ENCODE measurements at regions not wholly inside any gene's neighbourhood (a gene's known extent, or its start where the extent isn't known, plus 50 kb on each side); places are given as distances from the start of the nearest gene placed in this dataset.

DNA sequence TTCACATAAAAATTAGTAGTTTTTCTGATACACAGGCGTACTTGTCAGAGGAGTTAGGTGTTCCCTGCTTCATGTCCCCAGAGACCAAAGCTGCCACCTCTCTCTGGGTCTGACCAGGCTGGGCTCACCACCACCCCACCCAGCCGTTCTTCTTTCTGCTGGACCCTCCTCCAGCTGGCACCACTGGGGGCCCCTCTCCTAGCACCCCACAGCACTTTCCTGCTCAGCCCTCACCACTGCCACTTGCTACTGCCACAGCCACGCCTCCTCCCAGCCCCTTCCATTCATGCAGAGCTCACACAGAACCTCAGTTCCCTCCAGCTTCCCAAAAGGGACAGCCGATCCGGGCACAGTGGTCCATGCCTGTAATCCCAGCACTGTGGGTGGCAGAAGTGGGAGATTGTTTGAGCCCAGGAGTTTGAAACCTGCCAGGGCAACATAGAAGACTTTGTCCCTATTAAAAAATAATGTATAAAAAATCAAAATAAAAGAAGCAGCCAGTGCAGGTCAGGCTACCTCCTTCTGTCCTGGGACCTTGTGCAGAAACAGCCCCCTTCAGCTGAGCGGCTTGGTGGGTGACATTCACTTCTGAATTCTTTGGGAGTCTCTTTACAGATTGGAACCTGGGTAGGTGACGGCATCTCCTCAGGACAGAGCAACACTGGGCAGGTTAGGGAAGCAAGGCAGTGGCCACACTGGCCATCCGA, 208.3 kb downstream of the TOMM20 start:
- H3K4me1 ChIP-seq = peaks cover 0 to 53% (median 28%) of the 10 kb centered on the region in 4 donors
- no peaks in the 10 kb centered on the region for H3K9me3 ChIP-seq
- ATAC-seq (no peak), DNase-seq (peak in 1 of 3 donors; percentile 42)
- no peak overlapping the region for H3K4me3 ChIP-seq
- H3K27me3 ChIP-seq = no peaks in the 10 kb centered on the region
- peak overlapping the region; percentile 76 to 89 (median 88) for H3K27ac ChIP-seq
- no peaks in the 10 kb centered on the region for H3K36me3 ChIP-seq
- 73% methylated on average over 6 of the region's 8 CpGs for WGBS (ENCODE audit: insufficient coverage, low coverage, low lambda C conversion rate, missing lambda C conversion rate)
- intact Hi-C loops (cut with DNase I) = no loop called here
- TF ChIP-seq, protein P1, sequence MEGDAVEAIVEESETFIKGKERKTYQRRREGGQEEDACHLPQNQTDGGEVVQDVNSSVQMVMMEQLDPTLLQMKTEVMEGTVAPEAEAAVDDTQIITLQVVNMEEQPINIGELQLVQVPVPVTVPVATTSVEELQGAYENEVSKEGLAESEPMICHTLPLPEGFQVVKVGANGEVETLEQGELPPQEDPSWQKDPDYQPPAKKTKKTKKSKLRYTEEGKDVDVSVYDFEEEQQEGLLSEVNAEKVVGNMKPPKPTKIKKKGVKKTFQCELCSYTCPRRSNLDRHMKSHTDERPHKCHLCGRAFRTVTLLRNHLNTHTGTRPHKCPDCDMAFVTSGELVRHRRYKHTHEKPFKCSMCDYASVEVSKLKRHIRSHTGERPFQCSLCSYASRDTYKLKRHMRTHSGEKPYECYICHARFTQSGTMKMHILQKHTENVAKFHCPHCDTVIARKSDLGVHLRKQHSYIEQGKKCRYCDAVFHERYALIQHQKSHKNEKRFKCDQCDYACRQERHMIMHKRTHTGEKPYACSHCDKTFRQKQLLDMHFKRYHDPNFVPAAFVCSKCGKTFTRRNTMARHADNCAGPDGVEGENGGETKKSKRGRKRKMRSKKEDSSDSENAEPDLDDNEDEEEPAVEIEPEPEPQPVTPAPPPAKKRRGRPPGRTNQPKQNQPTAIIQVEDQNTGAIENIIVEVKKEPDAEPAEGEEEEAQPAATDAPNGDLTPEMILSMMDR (IDR thresholded peaks at IDR 0.05) = no peak
- TF ChIP-seq POLR2A (IDR thresholded peaks at IDR 0.05) = no peak

DNA sequence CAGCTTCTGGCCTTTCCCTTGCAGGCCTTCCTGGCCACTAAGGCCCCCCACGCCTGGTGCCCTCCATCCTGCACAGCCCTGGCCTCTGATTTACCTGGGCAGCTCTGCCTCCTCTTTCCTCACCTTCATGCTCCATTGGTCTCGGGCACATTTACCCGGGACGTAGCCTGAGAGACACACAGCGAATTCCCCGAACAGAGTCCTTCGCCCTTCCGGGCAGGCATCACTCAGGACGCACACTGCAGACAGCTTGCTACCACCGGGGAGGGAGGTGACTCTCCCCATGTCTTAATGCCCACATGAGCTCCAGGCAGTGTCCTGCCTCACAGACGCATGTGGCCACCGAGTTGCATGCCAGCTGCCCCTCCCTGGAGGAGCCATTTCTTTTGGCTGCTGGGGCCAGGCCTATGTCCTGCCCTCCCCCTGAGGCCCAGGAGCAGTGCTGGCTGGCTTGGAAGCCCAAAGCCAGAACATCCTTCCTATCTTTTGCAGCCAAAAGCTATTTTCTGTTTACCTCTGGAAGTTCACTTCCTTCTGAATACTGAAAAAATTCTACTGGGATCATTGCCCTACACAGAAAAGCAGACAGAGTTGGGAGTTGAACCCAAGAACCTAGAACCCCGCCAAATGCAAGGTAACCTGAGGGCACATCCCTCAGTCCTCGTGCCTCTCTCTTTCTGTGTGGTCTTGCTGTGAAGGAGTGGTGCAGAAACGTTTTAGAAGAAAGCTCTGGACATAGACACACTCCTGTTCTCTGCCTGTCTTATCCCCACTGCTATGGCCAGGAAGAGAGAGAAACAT, 209.5 kb downstream of the TOMM20 start:
- peak overlapping the region; percentile 76 to 89 (median 88) for H3K27ac ChIP-seq
- no peaks in the 10 kb centered on the region for H3K27me3 ChIP-seq
- H3K36me3 ChIP-seq = no peaks in the 10 kb centered on the region
- intact Hi-C loops (cut with DNase I) = no loop called here
- WGBS (ENCODE audit: insufficient coverage, low coverage, low lambda C conversion rate, missing lambda C conversion rate) = 41% methylated on average over 6 of the region's 15 CpGs
- DNase-seq (peak; percentile 46 to 82 (median 77)), ATAC-seq (peak; percentile 56 to 75 (median 68))
- peaks cover 0 to 52% (median 28%) of the 10 kb centered on the region in 4 donors for H3K4me1 ChIP-seq
- no peak for TF ChIP-seq POLR2A (IDR thresholded peaks at IDR 0.05)
- TF ChIP-seq, protein P1 (IDR thresholded peaks at IDR 0.05) = no peak
- no peak overlapping the region for H3K4me3 ChIP-seq
- H3K9me3 ChIP-seq = no peaks in the 10 kb centered on the region

DNA sequence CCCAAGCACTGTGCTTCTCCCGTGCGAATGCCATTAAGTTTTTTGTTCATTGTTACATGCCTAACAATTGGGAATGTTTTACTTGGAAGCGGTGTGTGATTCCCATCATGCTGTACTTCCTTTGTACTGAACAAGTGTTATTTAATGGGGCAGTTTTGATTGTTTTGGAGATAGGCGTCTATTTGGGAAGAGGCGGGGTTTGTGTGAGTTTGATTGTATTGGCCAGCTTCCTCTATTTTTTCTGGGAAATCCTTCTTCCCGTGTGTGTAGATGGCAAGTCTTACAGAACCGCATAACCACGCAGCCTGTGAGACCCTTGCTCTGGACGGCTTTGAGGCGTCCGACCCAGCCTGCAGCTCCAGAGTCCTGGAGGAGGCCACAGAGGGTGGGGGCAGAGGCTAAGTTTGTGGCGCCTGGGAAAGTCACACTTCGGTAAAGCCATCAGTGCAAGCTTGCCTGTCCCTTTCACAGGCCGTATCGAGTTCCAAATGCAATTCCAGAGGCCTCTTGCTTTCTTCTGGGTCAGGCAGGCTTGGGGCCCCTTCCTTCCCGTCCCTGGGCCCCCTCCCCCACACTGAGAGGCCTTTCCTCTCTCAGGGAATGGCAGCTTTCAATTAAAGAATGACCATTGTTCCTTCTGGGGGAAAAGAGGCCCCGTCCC, 210.3 kb downstream of the TOMM20 start:
- 16% methylated on average over 12 of the region's 17 CpGs for WGBS (ENCODE audit: insufficient coverage, low coverage, low lambda C conversion rate, missing lambda C conversion rate)
- H3K36me3 ChIP-seq = no peaks in the 10 kb centered on the region
- intact Hi-C loops (cut with DNase I) = no loop called here
- peaks cover 0 to 52% (median 28%) of the 10 kb centered on the region in 4 donors for H3K4me1 ChIP-seq
- TF ChIP-seq, protein P1 (IDR thresholded peaks at IDR 0.05) = no peak
- TF ChIP-seq POLR2A (IDR thresholded peaks at IDR 0.05) = peak; percentile 64
- H3K27me3 ChIP-seq = no peaks in the 10 kb centered on the region
- peak overlapping the region in 1 of 3 donors; percentile 6 for H3K4me3 ChIP-seq
- DNase-seq (peak; percentile 49 to 69 (median 64)), ATAC-seq (peak; percentile 60 to 77 (median 62))
- H3K27ac ChIP-seq = peak overlapping the region; percentile 76 to 89 (median 88)
- no peaks in the 10 kb centered on the region for H3K9me3 ChIP-seq

DNA sequence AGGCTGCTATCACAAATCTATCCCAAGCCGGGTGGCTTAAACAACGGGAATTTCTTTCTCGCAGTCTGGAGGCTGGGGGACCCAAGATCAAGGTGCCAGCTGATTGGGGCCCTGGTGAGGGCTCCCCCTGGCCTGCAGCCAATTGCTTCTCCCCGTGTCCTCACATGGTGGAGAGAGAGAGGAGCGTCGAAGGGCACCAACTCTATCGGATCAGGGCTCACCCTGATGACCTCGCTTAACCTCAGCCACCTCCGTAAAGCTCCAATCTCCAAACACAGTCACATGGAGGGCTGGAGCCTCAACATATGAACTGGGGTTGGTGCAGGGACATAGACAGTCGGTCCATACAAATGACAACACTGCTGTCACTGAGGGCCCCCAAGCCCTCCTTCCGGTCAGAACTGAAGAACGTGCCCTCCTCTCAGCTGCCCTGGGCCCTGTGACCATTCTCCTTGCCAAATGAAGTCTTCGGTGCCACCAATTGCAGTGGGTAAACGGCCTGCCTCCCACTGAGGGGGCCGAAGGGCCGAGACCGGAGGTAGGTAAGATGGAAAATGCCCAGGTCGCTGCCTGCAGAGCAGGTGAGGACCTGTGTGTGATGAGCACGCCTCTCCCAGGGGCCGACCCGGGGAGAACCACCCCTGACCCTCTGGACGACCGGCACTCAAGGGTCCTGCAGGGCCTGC, 211.0 kb downstream of the TOMM20 start:
- DNase-seq (peak in 1 of 3 donors; percentile 52), ATAC-seq (peak in 1 of 4 donors; percentile 12)
- intact Hi-C loops (cut with DNase I) = no loop called here
- WGBS (ENCODE audit: insufficient coverage, low coverage, low lambda C conversion rate, missing lambda C conversion rate) = 50% methylated on average over 2 of the region's 23 CpGs
- TF ChIP-seq, protein P1 (IDR thresholded peaks at IDR 0.05) = no peak
- no peak for TF ChIP-seq POLR2A (IDR thresholded peaks at IDR 0.05)
- Histone ChIP-seq H3K27me3 (no peaks in the 10 kb centered on the region), H3K4me3 (no peak overlapping the region), H3K4me1 (peaks cover 0 to 52% (median 28%) of the 10 kb centered on the region in 4 donors), H3K36me3 (no peaks in the 10 kb centered on the region), H3K9me3 (no peaks in the 10 kb centered on the region), H3K27ac (peak overlapping the region; percentile 76 to 89 (median 88))
